HepG2 (cell line): ENCODE measurements at regions not wholly inside any gene's neighbourhood (a gene's known extent, or its start where the extent isn't known, plus 50 kb on each side); places are given as distances from the start of the nearest gene placed in this dataset.

ENCODE experiments used
- ASH2L ChIP-seq: fragments of 300-600, 200-600 bp; sonication (generic); IDR thresholded peaks from 2 replicates; pipeline ENCODE4 v1.7.0; 2017; ENCODE audit warnings: low read depth, mild to moderate bottlenecking, moderate library complexity, mixed read lengths, low read length; ENCODE audit not compliant: insufficient read length
- FOXA1 ChIP-seq, 2 experiments: fragments of 450-650 bp in 1 of 2; sonication (generic) in 1 of 2; formaldehyde crosslinking in 1 of 2; IDR thresholded peaks; 2 replicates each; pipeline versions ENCODE4 v1.4.0 to v1.6.1; 2016 to 2020; ENCODE audit warnings: missing genetic modification reagents in 1 of 2
- FOXA3 ChIP-seq: IDR thresholded peaks from 2 replicates; pipeline ENCODE4 v1.6.1; 2016; ENCODE audit warnings: missing genetic modification reagents, missing compliant biosample characterization
- MBD4 ChIP-seq: IDR thresholded peaks from 2 replicates; pipeline ENCODE4 v1.6.1; 2012; ENCODE audit warnings: low read length, inconsistent platforms, borderline replicate concordance
- MIXL1 ChIP-seq: IDR thresholded peaks from 2 replicates; pipeline ENCODE4 v1.6.1; 2016
- POLR2A ChIP-seq, 2 experiments: IDR thresholded peaks; 2 replicates each; pipeline ENCODE4 v1.6.1; 2011; ENCODE audit warnings: low read depth in 2 of 2, low read length in 2 of 2, mild to moderate bottlenecking in 1 of 2, moderate library complexity in 1 of 2; ENCODE audit not compliant: insufficient read depth in 1 of 2
- PRMT3 ChIP-seq: sonication (generic); formaldehyde crosslinking; IDR thresholded peaks from 2 replicates; pipeline ENCODE4 v1.8.1; 2022; ENCODE audit warnings: low read depth, mild to moderate bottlenecking, moderate library complexity, missing genetic modification reagents, borderline replicate concordance
- TOPORS ChIP-seq: sonication (generic); formaldehyde crosslinking; IDR thresholded peaks from 2 replicates; pipeline ENCODE4 v1.8.0; 2023; ENCODE audit warnings: mild to moderate bottlenecking, missing genetic modification reagents
- ZBTB8A ChIP-seq: sonication (generic); formaldehyde crosslinking; IDR thresholded peaks from 2 replicates; pipeline ENCODE4 v1.4.0; 2020; ENCODE audit warnings: mild to moderate bottlenecking, low read depth, missing genetic modification reagents, borderline replicate concordance
- ZNF205 ChIP-seq: IDR thresholded peaks from 2 replicates; pipeline ENCODE4 v1.6.1; 2018; ENCODE audit warnings: missing biosample characterization, missing genetic modification reagents
- ZNF350 ChIP-seq: sonication (generic); formaldehyde crosslinking; IDR thresholded peaks from 2 replicates; pipeline ENCODE4 v1.4.0; 2020; ENCODE audit warnings: mild to moderate bottlenecking, low read depth, missing genetic modification reagents, borderline replicate concordance
- ZNF577 ChIP-seq: sonication (generic); formaldehyde crosslinking; IDR thresholded peaks from 2 replicates; pipeline ENCODE4 v1.4.0; 2020; ENCODE audit warnings: mild to moderate bottlenecking, low read depth, missing genetic modification reagents, borderline replicate concordance
- ZNF598 ChIP-seq: sonication (generic); formaldehyde crosslinking; IDR thresholded peaks from 2 replicates; pipeline ENCODE4 v1.5.1; 2020; ENCODE audit warnings: mild to moderate bottlenecking, missing genetic modification reagents, borderline replicate concordance
- ZNF7 ChIP-seq: IDR thresholded peaks from 2 replicates; pipeline ENCODE4 v1.6.1; 2016; ENCODE audit warnings: missing biosample characterization, missing genetic modification reagents
- ZNF784 ChIP-seq: sonication (generic); formaldehyde crosslinking; IDR thresholded peaks from 2 replicates; pipeline ENCODE4 v1.5.1; 2020; ENCODE audit warnings: missing genetic modification reagents, mild to moderate bottlenecking, borderline replicate concordance

- TF ChIP-seq ZNF350 (CRISPR knock-in tag) (no peak), ZNF7 (CRISPR knock-in tag) (peak; percentile 21; the same call in 1 of the 2 replicates), ZNF577 (no peak), FOXA3 (CRISPR knock-in tag) (0 out of 2 replicates have a peak, but pooled peaks have one; percentile 6), ZNF784 (no peak), ZNF598 (CRISPR knock-in tag) (no peak), MIXL1 (CRISPR knock-in tag) (no peak), ASH2L (peak; percentile 14), POLR2A (IDR thresholded peaks at IDR 0.05; ENCODE audit: insufficient read depth in 1 of 2, low read depth in 2 of 2, low read length in 2 of 2) (0 out of 4 replicates have a peak, but pooled peaks of 1 of the 2 experiments have one; percentile 10), TOPORS (CRISPR knock-in tag) (0 out of 2 replicates have a peak, but pooled peaks have one; percentile 5), ZNF205 (CRISPR knock-in tag) (no peak), PRMT3 (CRISPR knock-in tag) (0 out of 2 replicates have a peak, but pooled peaks have one; percentile 3), ZBTB8A (CRISPR knock-in tag) (peak; percentile 17; the same call in 1 of the 2 replicates), FOXA1 (IDR thresholded peaks at IDR 0.05) (no peak), FOXA1 (CRISPR knock-in tag; IDR thresholded peaks at IDR 0.05) (0 out of 2 replicates have a peak, but pooled peaks have one; percentile 4), MBD4 (no peak)
- TF ChIP-seq, all 625 proteins: peak for 10
Observed at GRCh38 chr1:244971552-244972216, 107.3 kb upstream of the HNRNPU start (continued).
